ENCODE measurements at regions not wholly inside any gene's neighbourhood (a gene's known extent, or its start where the extent isn't known, plus 50 kb on each side); places are given as distances from the start of the nearest gene placed in this dataset.

DNA sequence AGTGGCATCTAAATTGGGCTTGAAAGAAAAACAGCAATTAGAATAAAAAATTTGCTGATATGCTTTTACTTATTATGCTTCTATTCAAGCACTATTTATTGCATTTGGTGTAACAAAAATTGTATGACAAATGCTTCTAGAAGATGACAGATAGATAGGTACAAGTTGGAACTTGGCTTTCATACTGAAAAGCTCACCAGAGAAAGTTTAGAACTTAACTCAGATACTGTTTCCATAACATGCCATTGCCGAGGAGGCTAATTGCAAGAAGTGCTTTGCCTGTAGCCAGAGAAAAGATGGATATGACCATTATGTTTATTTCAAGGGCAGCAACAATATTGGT lies 123.8 kb downstream of the NFKBIZ start:
- TF ChIP-seq, protein P1, sequence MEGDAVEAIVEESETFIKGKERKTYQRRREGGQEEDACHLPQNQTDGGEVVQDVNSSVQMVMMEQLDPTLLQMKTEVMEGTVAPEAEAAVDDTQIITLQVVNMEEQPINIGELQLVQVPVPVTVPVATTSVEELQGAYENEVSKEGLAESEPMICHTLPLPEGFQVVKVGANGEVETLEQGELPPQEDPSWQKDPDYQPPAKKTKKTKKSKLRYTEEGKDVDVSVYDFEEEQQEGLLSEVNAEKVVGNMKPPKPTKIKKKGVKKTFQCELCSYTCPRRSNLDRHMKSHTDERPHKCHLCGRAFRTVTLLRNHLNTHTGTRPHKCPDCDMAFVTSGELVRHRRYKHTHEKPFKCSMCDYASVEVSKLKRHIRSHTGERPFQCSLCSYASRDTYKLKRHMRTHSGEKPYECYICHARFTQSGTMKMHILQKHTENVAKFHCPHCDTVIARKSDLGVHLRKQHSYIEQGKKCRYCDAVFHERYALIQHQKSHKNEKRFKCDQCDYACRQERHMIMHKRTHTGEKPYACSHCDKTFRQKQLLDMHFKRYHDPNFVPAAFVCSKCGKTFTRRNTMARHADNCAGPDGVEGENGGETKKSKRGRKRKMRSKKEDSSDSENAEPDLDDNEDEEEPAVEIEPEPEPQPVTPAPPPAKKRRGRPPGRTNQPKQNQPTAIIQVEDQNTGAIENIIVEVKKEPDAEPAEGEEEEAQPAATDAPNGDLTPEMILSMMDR (IDR thresholded peaks at IDR 0.05) = no peak
- no peak for TF ChIP-seq POLR2A (IDR thresholded peaks at IDR 0.05)
- TF ChIP-seq POLR2AphosphoS5 (IDR thresholded peaks at IDR 0.05) = no peak
